Natural killer cell treated with Interleukin-12 subunit alpha and Interleukin-12 subunit beta and Interleukin-15 and Interleukin-18, amount 100 ng/mL, for 72 hours (primary cell): ENCODE measurements at regions not wholly inside any gene's neighbourhood (a gene's known extent, or its start where the extent isn't known, plus 50 kb on each side); places are given as distances from the start of the nearest gene placed in this dataset.
"Not testable (repeated sequence)": the region's sequence is repeated elsewhere in the genome, so short reads cannot be mapped to it uniquely, and the experiment has no call there.

ENCODE experiments used
- ATAC-seq, 2 donors: fragments of 150-1000 bp; cut with Tn5 transposase in 1 of 2; sonication (Bioruptor Pico), chemical (Tn5 transposase) in 1 of 2; 2 replicates each; pipeline ENCODE4 v1.10.0; 2021
- DNase-seq: peaks from one replicate; pipeline ENCODE4 v3.0.0; 2022; ENCODE audit warnings: low spot score
- H3K27ac Mint-ChIP-seq, 2 donors: 1 replicate in 1 of 2; 2 replicates in 1 of 2; pipeline ENCODE4 v1.8.0; 2022; ENCODE audit warnings: mixed read lengths in 2 of 2, mild to moderate bottlenecking in 1 of 2, moderate library complexity in 1 of 2
- H3K27me3 Mint-ChIP-seq, 2 donors: 1 replicate in 1 of 2; 2 replicates in 1 of 2; pipeline ENCODE4 v1.8.0; 2022; ENCODE audit warnings: mixed read lengths in 2 of 2
- H3K36me3 Mint-ChIP-seq: one replicate; pipeline ENCODE4 v1.8.0; 2022; ENCODE audit warnings: mixed read lengths
- H3K4me1 Mint-ChIP-seq, 2 donors: 1 replicate in 1 of 2; 2 replicates in 1 of 2; pipeline ENCODE4 v1.8.0; 2022; ENCODE audit warnings: low read depth in 2 of 2, mixed read lengths in 2 of 2, mild to moderate bottlenecking in 1 of 2
- H3K4me3 Mint-ChIP-seq: one replicate; pipeline ENCODE4 v1.8.0; 2022; ENCODE audit warnings: mixed read lengths
- H3K9me3 Mint-ChIP-seq: 2 replicates; pipeline ENCODE4 v1.8.0; 2022; ENCODE audit warnings: mixed read lengths

- Mint-ChIP-seq H3K27ac (peak overlapping the region; percentile 31 to 51), H3K9me3 (no peaks in the 10 kb centered on the region), H3K36me3 (no peaks in the 10 kb centered on the region), H3K27me3 (no peaks in the 10 kb centered on the region), H3K4me3 (no peak overlapping the region), H3K4me1 (peaks cover 50 to 61% of the 10 kb centered on the region in 2 donors)
- DNase-seq (no peak), ATAC-seq (no peak)
Observed at GRCh38 chr2:8438996-8439395, 242.9 kb upstream of the ID2 start.

DNA sequence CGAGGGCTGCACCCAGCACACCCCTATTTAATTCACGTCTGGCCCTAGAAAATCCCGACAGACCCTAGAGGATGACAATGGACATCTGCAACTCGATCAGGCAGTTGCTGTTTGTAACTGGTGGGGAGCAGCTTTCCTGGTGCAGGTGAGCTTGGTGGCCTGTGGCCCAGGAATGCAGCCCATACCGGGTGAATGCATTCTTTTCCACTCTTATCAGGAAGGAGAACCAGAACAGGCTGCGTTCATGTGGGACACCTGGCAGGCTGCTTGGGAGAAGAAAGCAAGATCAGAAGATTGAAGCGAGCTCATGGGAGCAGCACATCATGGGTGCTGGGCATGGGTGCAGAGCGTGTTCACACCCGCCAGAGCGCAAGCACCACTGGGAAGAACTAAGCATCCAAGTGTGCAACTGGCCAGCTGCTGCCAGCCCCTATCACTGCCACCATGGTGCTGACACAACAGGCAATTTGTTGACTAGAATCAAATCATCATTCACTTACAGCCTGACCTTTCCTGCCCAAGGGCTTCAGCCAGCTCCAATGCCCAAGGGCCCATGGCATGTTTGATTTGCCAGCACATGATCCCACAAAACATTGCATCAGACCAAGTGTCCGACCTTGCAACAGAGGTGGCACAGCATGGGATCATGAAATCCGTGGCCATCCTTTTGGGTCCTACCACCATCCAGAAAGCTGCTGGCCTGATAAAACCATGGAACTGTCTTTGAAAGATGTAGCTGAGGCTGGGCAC lies 241.7 kb upstream of the ID2 start:
- H3K27ac Mint-ChIP-seq = peak overlapping the region in 1 of 2 donors; percentile 28
- no peaks in the 10 kb centered on the region for H3K9me3 Mint-ChIP-seq
- no peaks in the 10 kb centered on the region for H3K27me3 Mint-ChIP-seq
- H3K4me1 Mint-ChIP-seq = peaks cover 43 to 56% of the 10 kb centered on the region in 2 donors
- DNase-seq = no peak
- no peak for ATAC-seq
- H3K4me3 Mint-ChIP-seq = no peak overlapping the region
- H3K36me3 Mint-ChIP-seq = no peaks in the 10 kb centered on the region

DNA sequence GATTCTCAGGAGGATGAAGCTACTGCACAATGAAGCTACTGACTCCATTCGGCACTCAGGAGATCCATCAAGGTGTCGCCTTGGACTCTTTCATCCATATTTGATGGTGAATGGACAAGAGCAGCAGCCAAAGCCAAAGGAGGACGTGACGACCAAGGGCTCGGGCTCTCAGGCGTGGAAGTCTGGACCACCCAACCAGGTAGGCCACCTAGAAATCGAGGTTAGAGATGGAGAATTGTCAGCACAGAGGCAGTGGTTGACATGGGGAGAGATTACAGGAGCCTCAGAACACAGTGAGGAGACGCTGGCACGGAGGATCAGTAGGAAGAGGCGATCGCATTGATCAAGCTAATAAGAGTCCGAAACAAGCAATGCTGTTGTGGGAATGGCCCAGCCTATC lies 240.5 kb upstream of the ID2 start:
- DNase-seq (no peak), ATAC-seq (no peak)
- Mint-ChIP-seq H3K27ac (no peak overlapping the region), H3K27me3 (no peaks in the 10 kb centered on the region), H3K4me1 (peaks cover 34 to 48% of the 10 kb centered on the region in 2 donors), H3K36me3 (no peaks in the 10 kb centered on the region), H3K9me3 (no peaks in the 10 kb centered on the region), H3K4me3 (peak overlapping the region; percentile 6)

GRCh38 chr2:8441986-8442385 lies 239.9 kb upstream of the ID2 start:
- Mint-ChIP-seq H3K9me3 (no peaks in the 10 kb centered on the region), H3K27ac (peak overlapping the region; percentile 55 to 61), H3K4me3 (no peak overlapping the region), H3K36me3 (no peaks in the 10 kb centered on the region), H3K4me1 (peaks cover 34 to 50% of the 10 kb centered on the region in 2 donors), H3K27me3 (no peaks in the 10 kb centered on the region)
- DNase-seq (no peak), ATAC-seq (no peak)

- H3K4me1 Mint-ChIP-seq = peaks cover 38 to 47% of the 10 kb centered on the region in 2 donors
- no peaks in the 10 kb centered on the region for H3K9me3 Mint-ChIP-seq
- no peak for DNase-seq
- H3K4me3 Mint-ChIP-seq = no peak overlapping the region
- no peak for ATAC-seq
- H3K36me3 Mint-ChIP-seq = no peaks in the 10 kb centered on the region
- no peaks in the 10 kb centered on the region for H3K27me3 Mint-ChIP-seq
- H3K27ac Mint-ChIP-seq = peak overlapping the region; percentile 55 to 61
Observed at GRCh38 chr2:8442833-8443486, 238.9 kb upstream of the ID2 start.

GRCh38 chr2:8445580-8445979 lies 236.3 kb upstream of the ID2 start:
- H3K4me3 Mint-ChIP-seq = no peak overlapping the region
- no peak for ATAC-seq
- peaks cover 34 to 40% of the 10 kb centered on the region in 2 donors for H3K4me1 Mint-ChIP-seq
- H3K27ac Mint-ChIP-seq = no peak overlapping the region
- H3K9me3 Mint-ChIP-seq = no peaks in the 10 kb centered on the region
- H3K27me3 Mint-ChIP-seq = no peaks in the 10 kb centered on the region
- H3K36me3 Mint-ChIP-seq = no peaks in the 10 kb centered on the region
- DNase-seq = no peak

- not testable (repeated sequence) for H3K9me3 Mint-ChIP-seq, H3K27me3 Mint-ChIP-seq, H3K4me3 Mint-ChIP-seq, DNase-seq, H3K36me3 Mint-ChIP-seq, ATAC-seq
- Mint-ChIP-seq H3K4me1 (peaks cover 30 to 39% of the 10 kb centered on the region in 2 donors), H3K27ac (peak overlapping the region in 1 of 2 donors; percentile 51)
Observed at GRCh38 chr2:8446751-8447150, 235.1 kb upstream of the ID2 start.

DNA sequence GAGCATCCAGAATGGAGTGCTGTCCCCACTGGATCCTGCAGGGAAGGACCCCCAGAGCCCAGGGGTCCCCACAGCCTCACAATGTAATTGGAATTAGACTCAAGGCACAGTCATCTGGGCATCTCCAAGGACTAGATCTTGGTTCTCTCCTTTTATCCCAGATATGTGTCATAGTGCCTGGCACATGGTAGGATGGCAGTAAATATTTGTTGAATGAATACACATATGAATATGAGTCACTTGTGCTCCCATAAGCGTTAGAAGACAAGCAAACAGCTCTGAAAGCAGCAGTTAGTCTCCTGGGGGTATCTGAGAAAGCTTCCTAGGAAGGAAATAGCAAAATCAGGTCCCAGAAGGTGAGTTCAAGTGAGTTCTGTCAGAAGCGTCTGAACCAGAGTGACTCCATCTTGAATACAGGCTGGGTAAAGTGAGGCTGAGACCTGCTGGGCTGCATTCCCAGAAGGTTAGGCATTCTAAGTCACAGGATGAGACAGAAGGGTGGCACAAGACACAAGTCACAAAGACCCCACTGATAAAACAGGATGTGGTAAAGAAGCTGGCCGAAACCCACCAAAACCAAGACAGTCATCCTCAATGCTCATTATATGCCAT lies 234.1 kb upstream of the ID2 start:
- no peak overlapping the region for H3K4me3 Mint-ChIP-seq
- peaks cover 21 to 30% of the 10 kb centered on the region in 2 donors for H3K4me1 Mint-ChIP-seq
- no peaks in the 10 kb centered on the region for H3K36me3 Mint-ChIP-seq
- H3K27ac Mint-ChIP-seq = peak overlapping the region in 1 of 2 donors; percentile 37
- ATAC-seq (no peak), DNase-seq (no peak)
- H3K9me3 Mint-ChIP-seq = no peaks in the 10 kb centered on the region
- no peaks in the 10 kb centered on the region for H3K27me3 Mint-ChIP-seq

DNA sequence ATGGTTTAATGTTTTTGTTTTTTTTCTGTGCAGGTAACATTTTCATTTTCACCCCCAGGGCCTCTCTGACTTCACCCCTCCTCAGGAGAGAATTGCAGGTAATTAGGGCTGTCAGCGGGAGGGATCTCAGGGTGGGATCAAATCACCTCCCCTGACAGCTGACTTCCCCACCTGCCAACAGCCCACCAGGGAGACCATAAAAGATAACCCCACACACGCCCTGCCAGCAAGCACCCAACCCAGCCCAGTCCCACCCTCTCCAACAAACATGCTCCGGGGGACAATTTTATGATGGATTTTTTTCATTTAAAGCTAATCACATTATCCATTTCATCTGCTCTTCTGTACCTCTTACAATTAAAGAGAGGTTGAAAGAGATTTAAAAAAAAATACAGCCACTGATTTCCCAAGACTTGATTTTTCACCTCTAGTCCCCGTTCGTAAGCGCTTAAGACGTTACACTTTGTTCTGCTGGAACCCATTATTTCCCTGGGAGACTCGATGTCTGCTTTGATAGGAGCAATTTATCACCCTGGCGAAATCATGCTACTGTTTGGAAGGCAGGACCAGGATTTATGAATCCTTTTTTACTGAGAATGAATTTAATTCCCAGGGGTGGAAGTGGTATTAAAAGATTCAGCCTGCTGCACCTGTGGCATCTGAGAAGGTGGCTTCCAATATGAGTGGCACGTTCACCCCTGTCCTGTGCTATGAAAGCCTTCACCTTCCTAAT lies 232.9 kb upstream of the ID2 start:
- Mint-ChIP-seq H3K4me3 (no peak overlapping the region), H3K27me3 (no peaks in the 10 kb centered on the region), H3K9me3 (no peaks in the 10 kb centered on the region), H3K27ac (no peak overlapping the region), H3K36me3 (no peaks in the 10 kb centered on the region), H3K4me1 (peaks cover 22 to 34% of the 10 kb centered on the region in 2 donors)
- no peak for DNase-seq
- ATAC-seq = no peak

DNA sequence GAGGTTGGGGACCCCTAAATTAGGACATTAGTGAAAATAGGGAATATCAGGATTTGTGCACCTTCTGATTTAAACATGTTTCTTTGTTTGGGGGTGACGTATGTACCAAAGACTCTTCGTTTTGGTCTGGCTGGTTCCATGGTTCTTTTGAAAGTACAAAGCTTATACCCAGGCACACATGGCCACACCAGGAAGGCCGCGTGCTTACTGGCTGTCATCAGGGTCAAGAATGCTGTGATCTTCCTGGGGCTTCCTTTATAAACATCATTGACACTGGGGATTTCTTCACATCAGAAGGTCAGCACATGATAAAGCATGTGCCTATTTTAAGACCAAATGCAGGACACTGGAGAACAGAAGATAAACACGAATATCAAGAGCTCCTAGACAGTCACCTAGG lies 230.6 kb upstream of the ID2 start:
- Mint-ChIP-seq H3K4me3 (no peak overlapping the region), H3K27ac (peak overlapping the region in 1 of 2 donors; percentile 93), H3K36me3 (no peaks in the 10 kb centered on the region), H3K4me1 (peaks cover 38 to 57% of the 10 kb centered on the region in 2 donors), H3K27me3 (no peaks in the 10 kb centered on the region), H3K9me3 (no peaks in the 10 kb centered on the region)
- ATAC-seq (no peak), DNase-seq (no peak)

- no peaks in the 10 kb centered on the region for H3K9me3 Mint-ChIP-seq
- peak overlapping the region in 1 of 2 donors; percentile 93 for H3K27ac Mint-ChIP-seq
- DNase-seq (no peak), ATAC-seq (no peak)
- H3K36me3 Mint-ChIP-seq = no peaks in the 10 kb centered on the region
- H3K4me1 Mint-ChIP-seq = peaks cover 36 to 58% of the 10 kb centered on the region in 2 donors
- no peaks in the 10 kb centered on the region for H3K27me3 Mint-ChIP-seq
- no peak overlapping the region for H3K4me3 Mint-ChIP-seq
Observed at GRCh38 chr2:8452296-8452695, 229.6 kb upstream of the ID2 start.

DNA sequence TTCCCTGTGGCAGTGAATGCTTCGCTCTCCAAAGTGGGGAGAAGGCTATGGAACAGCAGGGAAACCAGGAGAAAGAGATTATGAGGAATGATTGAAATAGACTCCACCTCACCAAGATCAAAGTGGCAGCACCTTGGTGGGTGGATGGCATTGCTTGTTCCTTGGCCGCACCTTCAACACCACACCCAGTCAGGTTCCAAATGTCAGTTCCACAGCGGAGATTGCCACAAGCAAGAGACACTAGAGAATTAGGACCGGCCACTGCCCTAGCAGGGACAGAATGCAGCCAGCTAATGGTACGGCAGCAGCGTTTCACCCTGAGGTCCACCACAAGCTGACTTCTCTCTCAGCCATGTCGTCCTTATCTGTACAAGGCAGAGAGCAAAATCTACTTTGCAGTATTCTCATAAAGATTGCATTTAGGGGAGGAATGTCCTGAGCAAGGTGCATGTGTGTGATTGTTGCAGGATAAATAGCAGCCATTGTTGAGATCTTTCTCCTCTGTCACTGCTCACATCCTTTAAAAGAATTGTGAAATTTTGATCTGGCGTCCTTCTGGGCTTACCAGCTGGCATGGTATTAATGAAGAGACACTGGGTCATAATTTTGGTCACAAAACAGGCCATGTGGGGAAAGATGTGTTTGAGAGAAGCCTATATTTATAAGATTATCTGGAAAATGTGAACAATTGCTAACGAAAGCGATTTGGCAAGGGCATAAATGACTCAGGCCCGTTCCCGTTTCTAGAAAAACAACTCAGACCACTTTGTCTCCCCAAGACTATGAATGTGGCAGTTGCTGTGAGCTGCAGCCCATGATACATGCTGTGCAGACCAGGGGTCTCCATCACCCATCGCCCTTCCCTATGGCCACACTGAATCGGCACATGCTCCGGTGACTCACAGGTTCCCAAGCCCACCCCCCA lies 228.6 kb upstream of the ID2 start:
- ATAC-seq (no peak), DNase-seq (no peak)
- Mint-ChIP-seq H3K36me3 (no peaks in the 10 kb centered on the region), H3K4me1 (peaks cover 40 to 58% of the 10 kb centered on the region in 2 donors), H3K27me3 (no peaks in the 10 kb centered on the region), H3K9me3 (no peaks in the 10 kb centered on the region), H3K27ac (peak overlapping the region; percentile 93 to 99), H3K4me3 (no peak overlapping the region)

- peak overlapping the region; percentile 93 to 99 for H3K27ac Mint-ChIP-seq
- no peaks in the 10 kb centered on the region for H3K27me3 Mint-ChIP-seq
- H3K4me3 Mint-ChIP-seq = no peak overlapping the region
- ATAC-seq (no peak), DNase-seq (no peak)
- H3K4me1 Mint-ChIP-seq = peaks cover 43 to 54% of the 10 kb centered on the region in 2 donors
- no peaks in the 10 kb centered on the region for H3K36me3 Mint-ChIP-seq
- H3K9me3 Mint-ChIP-seq = no peaks in the 10 kb centered on the region
Observed at GRCh38 chr2:8453904-8454302, 228.0 kb upstream of the ID2 start.
